ENCODE measurements at regions not wholly inside any gene's neighbourhood (a gene's known extent, or its start where the extent isn't known, plus 50 kb on each side); places are given as distances from the start of the nearest gene placed in this dataset.
"Not testable (repeated sequence)": the region's sequence is repeated elsewhere in the genome, so short reads cannot be mapped to it uniquely, and the experiment has no call there.

- ATAC-seq (no peak), FAIRE-seq (no peak), DNase-seq (no peak)
- Histone ChIP-seq H3K27me3 (no peaks in the 10 kb centered on the region), H3K9me3 (no peaks in the 10 kb centered on the region), H3K4me3 (no peak overlapping the region), H3K4me1 (no peaks in the 10 kb centered on the region), H3K36me3 (no peaks in the 10 kb centered on the region), H3K27ac (no peak overlapping the region)
- WGBS, 2 donors: 58 to 76% methylated on average over 3 of the region's 3 CpGs
- intact Hi-C loops (cut with DNase I): no loop called here
- TF ChIP-seq, protein P1, sequence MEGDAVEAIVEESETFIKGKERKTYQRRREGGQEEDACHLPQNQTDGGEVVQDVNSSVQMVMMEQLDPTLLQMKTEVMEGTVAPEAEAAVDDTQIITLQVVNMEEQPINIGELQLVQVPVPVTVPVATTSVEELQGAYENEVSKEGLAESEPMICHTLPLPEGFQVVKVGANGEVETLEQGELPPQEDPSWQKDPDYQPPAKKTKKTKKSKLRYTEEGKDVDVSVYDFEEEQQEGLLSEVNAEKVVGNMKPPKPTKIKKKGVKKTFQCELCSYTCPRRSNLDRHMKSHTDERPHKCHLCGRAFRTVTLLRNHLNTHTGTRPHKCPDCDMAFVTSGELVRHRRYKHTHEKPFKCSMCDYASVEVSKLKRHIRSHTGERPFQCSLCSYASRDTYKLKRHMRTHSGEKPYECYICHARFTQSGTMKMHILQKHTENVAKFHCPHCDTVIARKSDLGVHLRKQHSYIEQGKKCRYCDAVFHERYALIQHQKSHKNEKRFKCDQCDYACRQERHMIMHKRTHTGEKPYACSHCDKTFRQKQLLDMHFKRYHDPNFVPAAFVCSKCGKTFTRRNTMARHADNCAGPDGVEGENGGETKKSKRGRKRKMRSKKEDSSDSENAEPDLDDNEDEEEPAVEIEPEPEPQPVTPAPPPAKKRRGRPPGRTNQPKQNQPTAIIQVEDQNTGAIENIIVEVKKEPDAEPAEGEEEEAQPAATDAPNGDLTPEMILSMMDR (IDR thresholded peaks at IDR 0.05): no peak
Measured at GRCh38 chr18:11468120-11468519, 141.3 kb upstream of the SLC35G4 start.

- H3K9me3 ChIP-seq: no peaks in the 10 kb centered on the region
- H3K4me1 ChIP-seq: no peaks in the 10 kb centered on the region
- FAIRE-seq: no peak
- no peak for DNase-seq
- H3K27ac ChIP-seq: no peak overlapping the region
- no peaks in the 10 kb centered on the region for H3K27me3 ChIP-seq
- no peak for ATAC-seq
- WGBS, 2 donors: 51 to 59% methylated on average over 2 of the region's 2 CpGs
- no peaks in the 10 kb centered on the region for H3K36me3 ChIP-seq
- no peak overlapping the region for H3K4me3 ChIP-seq
- intact Hi-C loops (cut with DNase I): no loop called here
- TF ChIP-seq, protein P1 (IDR thresholded peaks at IDR 0.05): no peak
Measured at GRCh38 chr18:11467611-11468010, 141.8 kb upstream of the SLC35G4 start.

- no peaks in the 10 kb centered on the region for H3K27me3 ChIP-seq
- FAIRE-seq (no peak), DNase-seq (no peak), ATAC-seq (no peak)
- intact Hi-C loops (cut with DNase I): no loop called here
- no peaks in the 10 kb centered on the region for H3K36me3 ChIP-seq
- H3K4me1 ChIP-seq: no peaks in the 10 kb centered on the region
- H3K9me3 ChIP-seq: no peaks in the 10 kb centered on the region
- no peak overlapping the region for H3K4me3 ChIP-seq
- H3K27ac ChIP-seq: no peak overlapping the region
- TF ChIP-seq, protein P1 (IDR thresholded peaks at IDR 0.05): no peak
- 56 to 65% methylated on average over 2 of the region's 2 CpGs for WGBS, 2 donors
Measured at GRCh38 chr18:11464129-11464528, 145.3 kb upstream of the SLC35G4 start.

DNA sequence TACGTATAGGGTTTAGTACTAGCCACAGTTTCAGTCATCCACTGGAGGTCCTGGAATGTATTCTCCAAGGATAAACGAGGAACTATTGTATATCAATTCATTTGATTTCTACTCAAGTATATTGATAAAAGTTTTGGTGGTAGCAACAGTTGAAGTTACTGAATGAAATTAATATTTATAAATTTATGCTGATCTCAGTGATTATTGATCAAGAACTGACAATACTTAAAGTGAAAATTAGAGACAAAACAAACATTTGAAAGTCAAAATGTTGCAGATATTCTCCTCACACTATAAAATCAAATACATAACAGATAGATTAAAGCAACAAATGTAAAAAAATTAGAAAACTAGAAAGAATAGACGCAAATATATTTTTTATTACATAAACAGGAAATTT lies 150.9 kb upstream of the SLC35G4 start:
- no peaks in the 10 kb centered on the region for H3K9me3 ChIP-seq
- no peak overlapping the region for H3K4me3 ChIP-seq
- H3K36me3 ChIP-seq: no peaks in the 10 kb centered on the region
- DNase-seq (no peak), ATAC-seq (no peak), FAIRE-seq (no peak)
- TF ChIP-seq, protein P1 (IDR thresholded peaks at IDR 0.05): no peak
- H3K4me1 ChIP-seq: no peaks in the 10 kb centered on the region
- intact Hi-C loops (cut with DNase I): no loop called here
- WGBS, 2 donors: 68 to 72% methylated on average over 3 of the region's 3 CpGs
- no peaks in the 10 kb centered on the region for H3K27me3 ChIP-seq
- no peak overlapping the region for H3K27ac ChIP-seq

- H3K4me1 ChIP-seq; ATAC-seq; FAIRE-seq; H3K9me3 ChIP-seq; H3K27ac ChIP-seq; intact Hi-C loops (cut with DNase I); H3K27me3 ChIP-seq; H3K36me3 ChIP-seq; DNase-seq; H3K4me3 ChIP-seq: not testable (repeated sequence)
- 63 to 68% methylated on average over 3 of the region's 3 CpGs for WGBS, 2 donors
Measured at GRCh38 chr18:11457853-11458252, 151.5 kb upstream of the SLC35G4 start.

- Histone ChIP-seq H3K36me3 (no peaks in the 10 kb centered on the region), H3K27me3 (no peaks in the 10 kb centered on the region), H3K4me3 (no peak overlapping the region), H3K9me3 (no peaks in the 10 kb centered on the region), H3K27ac (no peak overlapping the region), H3K4me1 (no peaks in the 10 kb centered on the region)
- ATAC-seq (no peak), FAIRE-seq (no peak), DNase-seq (no peak)
- WGBS, 2 donors: 55 to 64% methylated on average over 5 of the region's 5 CpGs
- TF ChIP-seq, protein P1 (IDR thresholded peaks at IDR 0.05): no peak
- intact Hi-C loops (cut with DNase I): no loop called here
Measured at GRCh38 chr18:11454040-11454439, 155.4 kb upstream of the SLC35G4 start.

DNA sequence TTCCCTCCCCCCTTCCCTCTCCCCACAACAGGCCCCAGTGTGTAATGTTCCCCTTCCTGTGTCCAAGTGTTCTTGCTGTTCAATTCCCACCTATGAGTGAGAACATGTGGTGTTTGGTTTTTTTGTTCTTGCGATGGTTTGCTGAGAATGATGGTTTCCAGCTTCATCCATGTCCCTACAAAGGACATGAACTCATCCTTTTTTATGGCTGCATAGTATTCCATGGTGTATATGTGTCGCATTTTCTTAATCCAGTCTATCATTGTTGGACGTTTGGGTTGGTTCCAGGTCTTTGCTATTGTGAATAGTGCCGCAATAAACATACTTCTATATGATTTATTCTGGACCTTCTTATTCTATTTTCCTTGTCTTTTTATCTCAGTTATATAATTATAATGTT lies 165.2 kb upstream of the SLC35G4 start:
- H3K27me3 ChIP-seq; H3K9me3 ChIP-seq; intact Hi-C loops (cut with DNase I); DNase-seq; H3K4me3 ChIP-seq; H3K36me3 ChIP-seq; ATAC-seq; FAIRE-seq; H3K4me1 ChIP-seq; H3K27ac ChIP-seq: not testable (repeated sequence)
- 68 to 74% methylated on average over 4 of the region's 4 CpGs for WGBS, 2 donors

Data from pancreas (tissue), 10 donors.